Neural cell (in vitro differentiated cells): ENCODE measurements at regions not wholly inside any gene's neighbourhood (a gene's known extent, or its start where the extent isn't known, plus 50 kb on each side); places are given as distances from the start of the nearest gene placed in this dataset.

Experiments used
- H2AFZ ChIP-seq: fragments of 200-600, 300-800 bp; sonication (generic), shearing (Covaris generic); 2 replicates; pipeline ENCODE4 v1.6.0; 2014; ENCODE audit warnings: low read depth, mild to moderate bottlenecking, antibody characterized with exemption, low read length, moderate library complexity
- H3F3A ChIP-seq: fragments of 200-600 bp; shearing (Covaris generic); 2 replicates; pipeline ENCODE4 v1.6.1; 2016; ENCODE audit warnings: mild to moderate bottlenecking, moderate library complexity, mixed read lengths, antibody characterized with exemption, low read length; ENCODE audit not compliant: insufficient read depth, poor library complexity, severe bottlenecking
- H3K27ac ChIP-seq: fragments of 200-600, 300-800 bp; sonication (generic), shearing (Covaris generic); 2 replicates; pipeline ENCODE4 v1.5.1; 2014; ENCODE audit warnings: mild to moderate bottlenecking, low read length, moderate library complexity
- H3K27me3 ChIP-seq: fragments of 300-800, 200-600 bp; sonication (generic), shearing (Covaris generic); 2 replicates; pipeline ENCODE4 v1.6.0; 2014; ENCODE audit warnings: mild to moderate bottlenecking, low read depth, low read length, moderate library complexity; ENCODE audit not compliant: insufficient read depth
- H3K36me3 ChIP-seq: fragments of 300-800, 200-600 bp; sonication (generic), shearing (Covaris generic); 2 replicates; pipeline ENCODE4 v1.5.1; 2014; ENCODE audit warnings: mild to moderate bottlenecking, antibody characterized with exemption, low read length, moderate library complexity; ENCODE audit not compliant: insufficient read depth
- H3K4me2 ChIP-seq: fragments of 300-800, 200-600 bp; sonication (generic), shearing (Covaris generic); 2 replicates; pipeline ENCODE4 v1.6.0; 2014; ENCODE audit warnings: mild to moderate bottlenecking, low read length
- H3K4me3 ChIP-seq: fragments of 300-800, 200-600 bp; sonication (generic), shearing (Covaris generic); 2 replicates; pipeline ENCODE4 v1.5.1; 2014; ENCODE audit warnings: mild to moderate bottlenecking, low read length, moderate library complexity
- H3K79me2 ChIP-seq: fragments of 200-600 bp; shearing (Covaris generic); replicated peaks from 2 replicates; pipeline ENCODE4 v1.6.0; 2014; ENCODE audit warnings: mild to moderate bottlenecking, low read length, moderate library complexity; ENCODE audit not compliant: insufficient read depth
- H3K9ac ChIP-seq: fragments of 300-800, 200-600 bp; sonication (generic), shearing (Covaris generic); 2 replicates; pipeline ENCODE4 v1.6.1; 2016; ENCODE audit warnings: mild to moderate bottlenecking, low read length, mixed read lengths
- H3K9me2 ChIP-seq: fragments of 200-600 bp; shearing (Covaris generic); 2 replicates; pipeline ENCODE4 v1.6.1; 2016; ENCODE audit warnings: mild to moderate bottlenecking, low read length, mixed read lengths; ENCODE audit not compliant: insufficient read depth
- H3K9me3 ChIP-seq: fragments of 200-600, 300-800 bp; sonication (generic), shearing (Covaris generic); 2 replicates; pipeline ENCODE4 v1.6.1; 2016; ENCODE audit warnings: mild to moderate bottlenecking, mixed run types, low read length, moderate library complexity, mixed read lengths
- H4K20me1 ChIP-seq: fragments of 200-600 bp; shearing (Covaris generic); 2 replicates; pipeline ENCODE4 v1.6.1; 2016; ENCODE audit warnings: mild to moderate bottlenecking, mixed run types; ENCODE audit not compliant: insufficient read depth
- CTCF ChIP-seq: fragments of 450-650 bp; IDR thresholded peaks from 2 replicates; pipeline ENCODE4 v1.5.1; 2014; ENCODE audit warnings: antibody characterized with exemption, mild to moderate bottlenecking, moderate library complexity; ENCODE audit not compliant: poor library complexity, severe bottlenecking
- EP300 ChIP-seq: fragments of 450-650 bp; conservative IDR thresholded peaks from 2 replicates; pipeline ENCODE4 v1.6.1; 2014; ENCODE audit warnings: antibody characterized with exemption, mild to moderate bottlenecking, moderate library complexity; ENCODE audit not compliant: poor library complexity, severe bottlenecking
- EZH2 ChIP-seq: fragments of 200-600, 300-800 bp; shearing (Covaris generic), sonication (generic); IDR thresholded peaks from 2 replicates; pipeline ENCODE4 v1.6.1; 2014; ENCODE audit warnings: antibody characterized with exemption, low read length, borderline replicate concordance, mild to moderate bottlenecking; ENCODE audit not compliant: insufficient read depth, poor library complexity, severe bottlenecking
- MXI1 ChIP-seq: fragments of 450-650 bp; conservative IDR thresholded peaks from 2 replicates; pipeline ENCODE4 v1.6.1; 2014; ENCODE audit warnings: antibody characterized with exemption, mild to moderate bottlenecking; ENCODE audit not compliant: poor library complexity, severe bottlenecking
- POLR2AphosphoS5 ChIP-seq: IDR thresholded peaks from 2 replicates; pipeline ENCODE4 v1.6.1; 2012
- RAD21 ChIP-seq: fragments of 450-650 bp; conservative IDR thresholded peaks from 2 replicates; pipeline ENCODE4 v1.6.1; 2014; ENCODE audit warnings: antibody characterized with exemption, mild to moderate bottlenecking, moderate library complexity
- REST ChIP-seq: IDR thresholded peaks from 2 replicates; pipeline ENCODE4 v1.6.1; 2012; ENCODE audit warnings: borderline replicate concordance
- SMC3 ChIP-seq: fragments of 450-650 bp; conservative IDR thresholded peaks from 2 replicates; pipeline ENCODE4 v1.6.1; 2014; ENCODE audit warnings: antibody characterized with exemption, mild to moderate bottlenecking, moderate library complexity; ENCODE audit not compliant: poor library complexity
- TAF1 ChIP-seq: IDR thresholded peaks from 2 replicates; pipeline ENCODE4 v1.6.1; 2012; ENCODE audit warnings: low read depth

GRCh38 chr12:30169839-30170591, 386.3 kb upstream of the TMTC1 start (continued):
- TF ChIP-seq CTCF (no peak), RAD21 (no peak)

- no peaks in the 10 kb centered on the region for H3K9me2 ChIP-seq
- no peak overlapping the region for H3K4me3 ChIP-seq
- H4K20me1 ChIP-seq, result no peaks in the 10 kb centered on the region
- no peaks in the 10 kb centered on the region for H3K36me3 ChIP-seq
- no peaks in the 10 kb centered on the region for H3F3A ChIP-seq
- TF ChIP-seq RAD21, result no peak
- no peak for TF ChIP-seq MXI1
- TF ChIP-seq TAF1, result no peak
- TF ChIP-seq CTCF, result no peak
- TF ChIP-seq EP300, result no peak
- H3K9ac ChIP-seq, result no peak overlapping the region
- H3K4me2 ChIP-seq, result no peak overlapping the region
- H3K27ac ChIP-seq, result no peak overlapping the region
- H2AFZ ChIP-seq, result no peak overlapping the region
- no peaks in the 10 kb centered on the region for H3K79me2 ChIP-seq
- peaks cover 26% of the 10 kb centered on the region for H3K27me3 ChIP-seq
- peaks cover 10% of the 10 kb centered on the region for H3K9me3 ChIP-seq
These were observed 382.5 kb upstream of the TMTC1 start for GRCh38 chr12:30166006-30166795.

GRCh38 chr12:30164382-30165318, 380.9 kb upstream of the TMTC1 start:
- Histone ChIP-seq H3K9me3 (peaks cover 5% of the 10 kb centered on the region), H2AFZ (no peak overlapping the region), H3K9me2 (no peaks in the 10 kb centered on the region), H3K9ac (no peak overlapping the region), H3K27ac (no peak overlapping the region), H3K4me2 (no peak overlapping the region), H3K27me3 (peaks cover 10% of the 10 kb centered on the region), H4K20me1 (no peaks in the 10 kb centered on the region), H3K79me2 (no peaks in the 10 kb centered on the region), H3F3A (no peaks in the 10 kb centered on the region), H3K36me3 (no peaks in the 10 kb centered on the region), H3K4me3 (no peak overlapping the region)
- no peak for TF ChIP-seq MXI1
- no peak for TF ChIP-seq POLR2AphosphoS5
- TF ChIP-seq TAF1, result no peak
- no peak for TF ChIP-seq CTCF
- TF ChIP-seq REST, result no peak
- no peak for TF ChIP-seq RAD21
- no peak for TF ChIP-seq EZH2
- no peak for TF ChIP-seq EP300
- TF ChIP-seq SMC3, result no peak
